Ovary (tissue), 3 donors: ENCODE measurements at regions not wholly inside any gene's neighbourhood (a gene's known extent, or its start where the extent isn't known, plus 50 kb on each side); places are given as distances from the start of the nearest gene placed in this dataset.

ENCODE experiments used
- EP300 ChIP-seq: sonication (generic); formaldehyde crosslinking; IDR thresholded peaks from one replicate; pipeline ENCODE4 v1.6.1; 2017; ENCODE audit warnings: antibody characterized with exemption
- POLR2A ChIP-seq: fragments of 450-650 bp; IDR thresholded peaks from one replicate; pipeline ENCODE4 v1.6.1; 2017; ENCODE audit warnings: antibody characterized with exemption, mild to moderate bottlenecking, moderate library complexity
- TF ChIP-seq, protein P1 (sequence below), 3 donors: fragments of 450-650 bp in 2 of 3; fragments of 200-600 bp in 1 of 3; IDR thresholded peaks; one replicate each; pipeline versions ENCODE4 v1.5.1 to v1.8.0; 2016 to 2022; ENCODE audit warnings: antibody characterized with exemption in 3 of 3, mild to moderate bottlenecking in 1 of 3
- donor health status: DM: no; HTN: no; CAD: no.

DNA sequence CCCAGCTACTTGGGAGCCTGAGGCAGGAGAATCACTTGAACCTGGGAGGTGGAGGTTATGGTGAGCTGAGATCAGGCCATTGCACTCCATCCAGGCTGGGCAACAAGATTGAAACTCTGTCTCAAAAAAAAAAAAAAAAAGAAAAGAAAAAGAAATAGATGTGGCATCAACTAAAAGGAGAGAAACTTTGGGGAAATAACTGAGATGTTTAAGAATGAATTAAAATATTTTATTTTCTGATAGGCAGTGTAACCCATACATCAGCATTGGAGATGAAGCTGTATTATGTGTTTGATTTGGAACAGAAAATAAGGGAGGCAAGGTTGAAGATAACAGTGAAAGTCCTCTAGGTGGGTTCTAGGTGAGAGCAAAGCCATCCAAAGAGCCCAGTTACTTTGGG, 110.7 kb upstream of the HNRNPA3 start:
- TF ChIP-seq POLR2A (no peak), EP300 (no peak)
- TF ChIP-seq, protein P1, sequence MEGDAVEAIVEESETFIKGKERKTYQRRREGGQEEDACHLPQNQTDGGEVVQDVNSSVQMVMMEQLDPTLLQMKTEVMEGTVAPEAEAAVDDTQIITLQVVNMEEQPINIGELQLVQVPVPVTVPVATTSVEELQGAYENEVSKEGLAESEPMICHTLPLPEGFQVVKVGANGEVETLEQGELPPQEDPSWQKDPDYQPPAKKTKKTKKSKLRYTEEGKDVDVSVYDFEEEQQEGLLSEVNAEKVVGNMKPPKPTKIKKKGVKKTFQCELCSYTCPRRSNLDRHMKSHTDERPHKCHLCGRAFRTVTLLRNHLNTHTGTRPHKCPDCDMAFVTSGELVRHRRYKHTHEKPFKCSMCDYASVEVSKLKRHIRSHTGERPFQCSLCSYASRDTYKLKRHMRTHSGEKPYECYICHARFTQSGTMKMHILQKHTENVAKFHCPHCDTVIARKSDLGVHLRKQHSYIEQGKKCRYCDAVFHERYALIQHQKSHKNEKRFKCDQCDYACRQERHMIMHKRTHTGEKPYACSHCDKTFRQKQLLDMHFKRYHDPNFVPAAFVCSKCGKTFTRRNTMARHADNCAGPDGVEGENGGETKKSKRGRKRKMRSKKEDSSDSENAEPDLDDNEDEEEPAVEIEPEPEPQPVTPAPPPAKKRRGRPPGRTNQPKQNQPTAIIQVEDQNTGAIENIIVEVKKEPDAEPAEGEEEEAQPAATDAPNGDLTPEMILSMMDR (IDR thresholded peaks at IDR 0.05) = no peak
